ENCODE measurements at regions not wholly inside any gene's neighbourhood (a gene's known extent, or its start where the extent isn't known, plus 50 kb on each side); places are given as distances from the start of the nearest gene placed in this dataset.

DNA sequence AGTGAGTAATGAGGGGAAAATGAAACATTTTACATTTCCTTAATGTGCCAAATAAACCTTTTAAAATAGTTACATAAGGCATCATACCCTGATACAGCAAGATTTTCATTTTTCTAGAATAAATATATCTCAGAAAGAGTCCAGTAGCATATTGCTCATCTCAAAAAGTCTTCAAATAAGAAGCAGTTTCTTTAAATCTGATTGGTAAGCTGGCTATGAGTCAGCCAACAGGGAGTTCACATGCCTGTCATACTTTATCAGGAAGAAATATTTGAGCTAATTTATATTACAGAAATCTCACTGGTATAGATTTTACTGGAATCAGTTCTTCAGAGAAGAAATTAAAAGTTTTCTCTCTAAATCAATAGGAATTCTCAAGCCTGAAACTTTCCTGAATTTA is 258.1 kb downstream of the C11orf87 start:
- TF ChIP-seq, protein P1, sequence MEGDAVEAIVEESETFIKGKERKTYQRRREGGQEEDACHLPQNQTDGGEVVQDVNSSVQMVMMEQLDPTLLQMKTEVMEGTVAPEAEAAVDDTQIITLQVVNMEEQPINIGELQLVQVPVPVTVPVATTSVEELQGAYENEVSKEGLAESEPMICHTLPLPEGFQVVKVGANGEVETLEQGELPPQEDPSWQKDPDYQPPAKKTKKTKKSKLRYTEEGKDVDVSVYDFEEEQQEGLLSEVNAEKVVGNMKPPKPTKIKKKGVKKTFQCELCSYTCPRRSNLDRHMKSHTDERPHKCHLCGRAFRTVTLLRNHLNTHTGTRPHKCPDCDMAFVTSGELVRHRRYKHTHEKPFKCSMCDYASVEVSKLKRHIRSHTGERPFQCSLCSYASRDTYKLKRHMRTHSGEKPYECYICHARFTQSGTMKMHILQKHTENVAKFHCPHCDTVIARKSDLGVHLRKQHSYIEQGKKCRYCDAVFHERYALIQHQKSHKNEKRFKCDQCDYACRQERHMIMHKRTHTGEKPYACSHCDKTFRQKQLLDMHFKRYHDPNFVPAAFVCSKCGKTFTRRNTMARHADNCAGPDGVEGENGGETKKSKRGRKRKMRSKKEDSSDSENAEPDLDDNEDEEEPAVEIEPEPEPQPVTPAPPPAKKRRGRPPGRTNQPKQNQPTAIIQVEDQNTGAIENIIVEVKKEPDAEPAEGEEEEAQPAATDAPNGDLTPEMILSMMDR (IDR thresholded peaks at IDR 0.05): no peak
- TF ChIP-seq EZH2 (IDR thresholded peaks at IDR 0.05) (no peak), EZH2phosphoT487 (IDR thresholded peaks at IDR 0.05) (no peak)
